ENCODE measurements at regions not wholly inside any gene's neighbourhood (a gene's known extent, or its start where the extent isn't known, plus 50 kb on each side); places are given as distances from the start of the nearest gene placed in this dataset.
A peak's percentile ranks its signal among the peaks of the same experiment; 100 is the strongest.

DNA sequence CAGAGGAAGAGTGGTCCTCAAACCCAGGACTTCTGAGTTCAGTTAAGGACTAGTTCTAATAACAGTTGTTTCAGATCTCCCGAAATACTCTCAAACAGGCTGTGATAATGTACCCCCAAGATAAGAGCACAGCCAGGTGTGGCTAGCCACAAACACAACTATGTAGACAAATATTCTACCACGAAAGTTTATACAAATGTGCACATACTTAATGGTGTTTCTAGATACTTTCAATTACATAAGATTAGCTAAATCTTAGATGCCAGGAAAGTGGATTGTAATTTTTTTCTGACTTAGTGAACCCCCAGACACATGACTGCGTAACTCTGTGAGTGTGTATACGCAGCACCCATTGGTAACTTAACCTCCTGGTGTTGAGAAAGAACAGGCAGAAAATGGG lies 270.0 kb downstream of the USP25 start:
- Histone ChIP-seq H3K27me3 (no peaks in the 10 kb centered on the region), H3K36me3 (no peaks in the 10 kb centered on the region), H3K4me3 (no peak overlapping the region), H3K9me3 (ENCODE audit: low read depth) (no peaks in the 10 kb centered on the region), H3K27ac (no peak overlapping the region), H3K4me1 (ENCODE audit: low read depth) (no peaks in the 10 kb centered on the region)
- TF ChIP-seq, protein P1, sequence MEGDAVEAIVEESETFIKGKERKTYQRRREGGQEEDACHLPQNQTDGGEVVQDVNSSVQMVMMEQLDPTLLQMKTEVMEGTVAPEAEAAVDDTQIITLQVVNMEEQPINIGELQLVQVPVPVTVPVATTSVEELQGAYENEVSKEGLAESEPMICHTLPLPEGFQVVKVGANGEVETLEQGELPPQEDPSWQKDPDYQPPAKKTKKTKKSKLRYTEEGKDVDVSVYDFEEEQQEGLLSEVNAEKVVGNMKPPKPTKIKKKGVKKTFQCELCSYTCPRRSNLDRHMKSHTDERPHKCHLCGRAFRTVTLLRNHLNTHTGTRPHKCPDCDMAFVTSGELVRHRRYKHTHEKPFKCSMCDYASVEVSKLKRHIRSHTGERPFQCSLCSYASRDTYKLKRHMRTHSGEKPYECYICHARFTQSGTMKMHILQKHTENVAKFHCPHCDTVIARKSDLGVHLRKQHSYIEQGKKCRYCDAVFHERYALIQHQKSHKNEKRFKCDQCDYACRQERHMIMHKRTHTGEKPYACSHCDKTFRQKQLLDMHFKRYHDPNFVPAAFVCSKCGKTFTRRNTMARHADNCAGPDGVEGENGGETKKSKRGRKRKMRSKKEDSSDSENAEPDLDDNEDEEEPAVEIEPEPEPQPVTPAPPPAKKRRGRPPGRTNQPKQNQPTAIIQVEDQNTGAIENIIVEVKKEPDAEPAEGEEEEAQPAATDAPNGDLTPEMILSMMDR (IDR thresholded peaks at IDR 0.05; ENCODE audit: low read depth, low read length), result no peak
- DNase-seq (ENCODE audit: low read depth in 1 of 2, low spot score in 1 of 2), result no peak

DNA sequence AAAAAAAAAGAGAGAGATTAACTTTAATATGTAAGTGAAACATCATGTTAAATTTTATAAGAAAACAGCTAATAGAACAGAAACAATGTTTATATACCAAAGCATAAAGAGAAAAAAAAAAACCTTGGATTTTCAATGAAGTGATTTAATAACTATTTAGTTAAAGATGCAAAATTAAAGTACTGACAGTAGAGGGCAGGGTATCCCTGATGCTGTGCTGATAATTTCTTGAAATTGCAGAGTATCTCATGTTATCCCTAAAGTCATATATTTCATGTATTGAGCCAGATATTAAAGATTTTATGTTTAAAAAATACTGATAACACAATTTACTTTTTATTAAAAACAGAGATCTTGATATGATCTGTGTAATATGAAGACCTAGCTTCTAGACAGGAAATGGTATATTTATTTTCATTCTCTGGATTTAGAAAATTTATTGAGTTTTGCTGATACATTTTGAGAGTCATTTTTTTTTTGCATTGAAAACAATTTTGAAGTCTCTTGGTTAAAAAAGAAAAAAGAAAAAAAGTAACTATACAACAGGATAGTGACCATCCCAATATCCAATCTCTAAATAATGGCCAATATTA lies 273.2 kb downstream of the USP25 start:
- peak in 1 of 2 donors; percentile 52 for DNase-seq (ENCODE audit: low read depth in 1 of 2, low spot score in 1 of 2)
- Histone ChIP-seq H3K9me3 (ENCODE audit: low read depth) (no peaks in the 10 kb centered on the region), H3K27ac (no peak overlapping the region), H3K36me3 (no peaks in the 10 kb centered on the region), H3K27me3 (no peaks in the 10 kb centered on the region), H3K4me1 (ENCODE audit: low read depth) (no peaks in the 10 kb centered on the region), H3K4me3 (no peak overlapping the region)
- TF ChIP-seq, protein P1 (IDR thresholded peaks at IDR 0.05; ENCODE audit: low read depth, low read length), result peak; percentile 45

DNA sequence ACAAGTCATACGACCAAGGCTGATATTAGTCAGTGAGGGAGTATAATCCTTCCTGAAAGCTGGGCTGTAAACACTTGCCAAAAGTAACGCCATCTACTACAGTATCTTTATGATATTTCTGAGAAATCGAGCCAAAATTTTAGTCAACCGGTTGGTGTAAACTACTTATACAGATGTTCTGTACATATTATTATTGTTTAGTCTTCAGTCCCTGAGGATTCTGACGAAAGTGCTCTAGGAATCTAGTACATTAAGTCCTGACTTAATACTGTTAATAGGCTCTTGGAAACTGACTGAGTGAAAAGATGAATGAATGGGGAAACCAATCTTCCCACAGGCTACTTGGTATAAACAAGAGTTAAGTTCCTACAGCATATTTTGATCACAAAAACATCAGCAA lies 274.3 kb downstream of the USP25 start:
- Histone ChIP-seq H3K27ac (no peak overlapping the region), H3K4me3 (no peak overlapping the region), H3K27me3 (no peaks in the 10 kb centered on the region), H3K36me3 (no peaks in the 10 kb centered on the region), H3K4me1 (ENCODE audit: low read depth) (no peaks in the 10 kb centered on the region), H3K9me3 (ENCODE audit: low read depth) (no peaks in the 10 kb centered on the region)
- DNase-seq (ENCODE audit: low read depth in 1 of 2, low spot score in 1 of 2), result peak in 1 of 2 donors; percentile 11
- TF ChIP-seq, protein P1 (IDR thresholded peaks at IDR 0.05; ENCODE audit: low read depth, low read length), result no peak

DNA sequence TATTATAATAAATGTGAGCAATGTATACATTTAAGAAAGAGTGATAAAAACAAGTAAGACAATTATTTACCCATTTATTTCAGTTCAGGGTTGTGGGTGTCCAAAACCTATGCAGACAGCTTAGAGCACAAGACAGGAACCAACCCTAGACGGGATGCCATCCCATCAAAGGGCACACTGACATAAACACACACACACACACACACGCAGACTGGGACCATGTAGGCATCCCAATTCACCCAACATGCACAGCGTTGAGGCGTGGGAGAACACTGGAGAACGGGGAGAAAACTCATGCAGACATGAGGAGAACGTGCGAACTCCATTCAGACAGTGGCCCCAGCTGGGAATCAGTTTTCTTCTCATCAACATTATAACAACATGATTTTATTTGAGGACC lies 274.7 kb downstream of the USP25 start:
- no peaks in the 10 kb centered on the region for H3K4me1 ChIP-seq (ENCODE audit: low read depth)
- DNase-seq (ENCODE audit: low read depth in 1 of 2, low spot score in 1 of 2), result no peak
- TF ChIP-seq, protein P1 (IDR thresholded peaks at IDR 0.05; ENCODE audit: low read depth, low read length), result no peak
- no peaks in the 10 kb centered on the region for H3K27me3 ChIP-seq
- H3K9me3 ChIP-seq (ENCODE audit: low read depth), result no peaks in the 10 kb centered on the region
- no peaks in the 10 kb centered on the region for H3K36me3 ChIP-seq
- no peak overlapping the region for H3K27ac ChIP-seq
- no peak overlapping the region for H3K4me3 ChIP-seq

DNA sequence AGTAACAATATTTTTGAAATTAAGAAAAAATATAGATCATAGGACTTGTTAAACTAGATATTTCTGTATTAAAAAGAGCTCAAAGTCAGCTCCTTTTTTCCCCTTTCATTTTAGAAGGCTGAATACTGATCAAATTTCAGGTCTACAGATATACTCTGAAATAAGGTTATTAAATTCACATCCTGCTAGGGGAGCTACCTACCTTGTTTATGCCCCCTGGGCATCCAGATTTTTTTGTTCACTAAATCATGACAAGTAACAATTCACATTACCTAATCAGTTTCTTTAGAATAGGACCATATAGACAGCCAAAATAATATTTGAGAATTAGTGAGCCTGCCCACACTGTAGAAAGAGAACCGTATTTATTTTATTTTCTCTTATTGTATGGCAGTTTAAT lies 276.2 kb downstream of the USP25 start:
- DNase-seq (ENCODE audit: low read depth in 1 of 2, low spot score in 1 of 2), result no peak
- H3K27ac ChIP-seq, result no peak overlapping the region
- H3K9me3 ChIP-seq (ENCODE audit: low read depth), result no peaks in the 10 kb centered on the region
- TF ChIP-seq, protein P1 (IDR thresholded peaks at IDR 0.05; ENCODE audit: low read depth, low read length), result no peak
- no peaks in the 10 kb centered on the region for H3K36me3 ChIP-seq
- no peak overlapping the region for H3K4me3 ChIP-seq
- H3K4me1 ChIP-seq (ENCODE audit: low read depth), result no peaks in the 10 kb centered on the region
- H3K27me3 ChIP-seq, result no peaks in the 10 kb centered on the region
